ENCODE measurements at regions not wholly inside any gene's neighbourhood (a gene's known extent, or its start where the extent isn't known, plus 50 kb on each side); places are given as distances from the start of the nearest gene placed in this dataset.

DNA sequence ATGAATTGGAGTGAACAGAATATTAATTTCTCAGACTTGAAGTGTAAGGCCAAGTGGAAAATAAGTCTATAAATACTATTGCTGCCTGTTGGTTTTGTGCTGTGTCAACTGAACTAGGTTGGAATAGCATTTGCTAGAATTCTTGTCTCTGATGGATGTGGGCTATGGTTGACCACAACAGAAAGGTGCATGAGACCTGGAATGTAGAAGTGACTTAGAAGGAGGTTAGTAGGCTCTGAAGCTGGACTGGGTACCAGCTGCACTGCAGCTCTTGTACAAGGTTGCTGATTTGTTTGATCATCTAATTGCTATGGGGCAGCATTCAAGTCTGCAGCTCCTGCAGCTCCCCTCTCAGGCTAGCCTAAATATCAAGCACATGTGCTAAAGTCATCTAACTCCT is 479.0 kb upstream of the NRSN1 start:
- intact Hi-C loops (cut with micrococcal nuclease): no loop called here
- Histone ChIP-seq H3K4me2 (ENCODE audit: insufficient read depth, low read length) (no peak overlapping the region), H3K27me3 (ENCODE audit: control insufficient read depth in 2 of 2, insufficient read depth in 2 of 2, low read length in 2 of 2) (no peaks in the 10 kb centered on the region), H4K20me1 (replicated peaks; ENCODE audit: control insufficient read depth, extremely low read depth, insufficient read depth, low read length) (no peaks in the 10 kb centered on the region), H3K79me2 (ENCODE audit: control insufficient read depth, insufficient read depth, low read length) (no peaks in the 10 kb centered on the region), H3K4me1 (ENCODE audit: control insufficient read depth, extremely low read depth, insufficient read depth, low read length) (no peaks in the 10 kb centered on the region), H3K9me3 (replicated peaks; ENCODE audit: control insufficient read depth, insufficient read depth, low read length) (no peaks in the 10 kb centered on the region), H3K9ac (replicated peaks; ENCODE audit: extremely low read depth, insufficient read depth, low read length) (no peak overlapping the region), H2AFZ (ENCODE audit: low read depth, low read length) (no peak overlapping the region), H3K9me1 (replicated peaks; ENCODE audit: control insufficient read depth, extremely low read depth, insufficient read depth, low read length) (no peaks in the 10 kb centered on the region), H3K27ac (ENCODE audit: insufficient read depth, low read depth, low read length) (no peak overlapping the region), H3K4me3 (replicated peaks in 1 of 3; ENCODE audit: insufficient read depth in 1 of 3, low read depth in 1 of 3, low read length in 3 of 3) (no peak overlapping the region), H3K36me3 (ENCODE audit: control insufficient read depth in 2 of 2, extremely low read depth in 1 of 2, insufficient read depth in 2 of 2, low read length in 2 of 2) (no peaks in the 10 kb centered on the region)
- TF ChIP-seq, protein P1, sequence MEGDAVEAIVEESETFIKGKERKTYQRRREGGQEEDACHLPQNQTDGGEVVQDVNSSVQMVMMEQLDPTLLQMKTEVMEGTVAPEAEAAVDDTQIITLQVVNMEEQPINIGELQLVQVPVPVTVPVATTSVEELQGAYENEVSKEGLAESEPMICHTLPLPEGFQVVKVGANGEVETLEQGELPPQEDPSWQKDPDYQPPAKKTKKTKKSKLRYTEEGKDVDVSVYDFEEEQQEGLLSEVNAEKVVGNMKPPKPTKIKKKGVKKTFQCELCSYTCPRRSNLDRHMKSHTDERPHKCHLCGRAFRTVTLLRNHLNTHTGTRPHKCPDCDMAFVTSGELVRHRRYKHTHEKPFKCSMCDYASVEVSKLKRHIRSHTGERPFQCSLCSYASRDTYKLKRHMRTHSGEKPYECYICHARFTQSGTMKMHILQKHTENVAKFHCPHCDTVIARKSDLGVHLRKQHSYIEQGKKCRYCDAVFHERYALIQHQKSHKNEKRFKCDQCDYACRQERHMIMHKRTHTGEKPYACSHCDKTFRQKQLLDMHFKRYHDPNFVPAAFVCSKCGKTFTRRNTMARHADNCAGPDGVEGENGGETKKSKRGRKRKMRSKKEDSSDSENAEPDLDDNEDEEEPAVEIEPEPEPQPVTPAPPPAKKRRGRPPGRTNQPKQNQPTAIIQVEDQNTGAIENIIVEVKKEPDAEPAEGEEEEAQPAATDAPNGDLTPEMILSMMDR (IDR thresholded peaks at IDR 0.05; ENCODE audit: extremely low read depth in 1 of 2, insufficient read depth in 1 of 2, low read depth in 1 of 2, low read length in 2 of 2): no peak
- no peak for TF ChIP-seq JUN (IDR thresholded peaks at IDR 0.05; ENCODE audit: borderline replicate concordance, insufficient read depth, insufficient read length, low read depth)
- TF ChIP-seq FOS (IDR thresholded peaks at IDR 0.05; ENCODE audit: borderline replicate concordance, insufficient read depth, low read length): no peak
- TF ChIP-seq POLR2A (IDR thresholded peaks at IDR 0.05; ENCODE audit: low read depth, low read length): no peak
- dilution Hi-C loops (cut with MboI; ENCODE audit: extremely low pct_ligation_motif_present, low sequenced_read_pairs): no loop called here
- no TSS peak for BruUV-seq (replicated peaks)
- ChIA-PET POLR2A (no interaction called here), CTCF (no interaction called here)
- no peak for FAIRE-seq
- DNase-seq (ENCODE audit: low read depth, low spot score): no peak

DNA sequence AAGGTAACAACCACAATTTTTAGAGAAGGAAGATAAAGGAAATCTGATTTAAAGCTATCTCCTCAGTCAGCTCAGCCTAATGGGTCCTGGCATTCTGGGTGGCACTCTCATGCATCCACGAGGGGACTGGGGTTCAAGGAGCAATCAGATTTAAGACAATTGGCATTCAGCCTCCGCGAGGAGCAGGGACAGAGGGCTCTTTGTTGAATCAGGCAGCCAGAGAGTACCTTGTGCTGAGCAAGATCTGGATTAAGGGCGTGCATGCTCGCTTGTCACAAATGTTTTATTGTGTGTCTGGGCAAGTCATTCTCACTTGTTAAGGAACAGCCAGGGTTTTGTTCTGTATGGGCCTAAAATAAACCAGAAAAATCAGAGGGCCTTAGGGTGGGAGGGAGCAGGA is 475.3 kb upstream of the NRSN1 start:
- POLR2A ChIA-PET: no interaction called here

More for the DNA sequence above, 475.3 kb upstream of the NRSN1 start:
- Histone ChIP-seq H3K79me2 (ENCODE audit: control insufficient read depth, insufficient read depth, low read length) (no peaks in the 10 kb centered on the region), H2AFZ (ENCODE audit: low read depth, low read length) (no peak overlapping the region), H3K27ac (ENCODE audit: insufficient read depth, low read depth, low read length) (no peak overlapping the region), H3K4me1 (ENCODE audit: control insufficient read depth, extremely low read depth, insufficient read depth, low read length) (no peaks in the 10 kb centered on the region), H3K9me1 (replicated peaks; ENCODE audit: control insufficient read depth, extremely low read depth, insufficient read depth, low read length) (no peaks in the 10 kb centered on the region), H3K4me3 (replicated peaks in 1 of 3; ENCODE audit: insufficient read depth in 1 of 3, low read depth in 1 of 3, low read length in 3 of 3) (no peak overlapping the region), H3K27me3 (ENCODE audit: control insufficient read depth in 2 of 2, insufficient read depth in 2 of 2, low read length in 2 of 2) (no peaks in the 10 kb centered on the region), H4K20me1 (replicated peaks; ENCODE audit: control insufficient read depth, extremely low read depth, insufficient read depth, low read length) (no peaks in the 10 kb centered on the region), H3K9ac (replicated peaks; ENCODE audit: extremely low read depth, insufficient read depth, low read length) (no peak overlapping the region), H3K9me3 (replicated peaks; ENCODE audit: control insufficient read depth, insufficient read depth, low read length) (peaks cover 2% of the 10 kb centered on the region), H3K4me2 (ENCODE audit: insufficient read depth, low read length) (no peak overlapping the region), H3K36me3 (ENCODE audit: control insufficient read depth in 2 of 2, extremely low read depth in 1 of 2, insufficient read depth in 2 of 2, low read length in 2 of 2) (no peaks in the 10 kb centered on the region)
- TF ChIP-seq GATA2 (IDR thresholded peaks at IDR 0.05; ENCODE audit: insufficient read depth, insufficient read length, low read depth, low read length): no peak
- TF ChIP-seq FOS (IDR thresholded peaks at IDR 0.05; ENCODE audit: borderline replicate concordance, insufficient read depth, low read length): no peak
- TF ChIP-seq POLR2AphosphoS5 (IDR thresholded peaks at IDR 0.05; ENCODE audit: insufficient read depth, low read depth, low read length): no peak
- no peak for TF ChIP-seq JUN (IDR thresholded peaks at IDR 0.05; ENCODE audit: borderline replicate concordance, insufficient read depth, insufficient read length, low read depth)
- CTCF ChIA-PET: no interaction called here
- BruUV-seq (replicated peaks): no TSS peak
- no peak for FAIRE-seq
- no peak for DNase-seq (ENCODE audit: low read depth, low spot score)
- intact Hi-C loops (cut with micrococcal nuclease): no loop called here
- dilution Hi-C loops (cut with MboI; ENCODE audit: extremely low pct_ligation_motif_present, low sequenced_read_pairs): no loop called here
